Adipocyte (in vitro differentiated cells): ENCODE measurements at regions not wholly inside any gene's neighbourhood (a gene's known extent, or its start where the extent isn't known, plus 50 kb on each side); places are given as distances from the start of the nearest gene placed in this dataset.

Experiments used
- DNase-seq: peaks from one replicate; pipeline ENCODE4 v3.0.0-alpha.2; 2015; ENCODE audit warnings: low read depth
- H3K27me3 ChIP-seq: replicated peaks from 2 replicates; pipeline ENCODE4 v1.7.0; 2013; ENCODE audit warnings: mild to moderate bottlenecking, low read length, moderate library complexity; ENCODE audit not compliant: control insufficient read depth, insufficient read depth
- H3K36me3 ChIP-seq: 2 replicates; pipeline ENCODE4 v1.7.0; 2013; ENCODE audit warnings: low read length, mild to moderate bottlenecking, moderate library complexity; ENCODE audit not compliant: control insufficient read depth, insufficient read depth, severe bottlenecking
- H3K4me1 ChIP-seq: 2 replicates; pipeline ENCODE4 v1.7.0; 2013; ENCODE audit warnings: mild to moderate bottlenecking, low read length, moderate library complexity; ENCODE audit not compliant: control insufficient read depth, insufficient read depth
- H3K4me3 ChIP-seq: 2 replicates; pipeline ENCODE4 v1.7.0; 2013; ENCODE audit warnings: mild to moderate bottlenecking, low read length, moderate library complexity
- H3K9ac ChIP-seq: 2 replicates; pipeline ENCODE4 v1.7.0; 2013; ENCODE audit warnings: mild to moderate bottlenecking, low read length, moderate library complexity
- H3K9me3 ChIP-seq: 2 replicates; pipeline ENCODE4 v1.7.0; 2013; ENCODE audit warnings: mild to moderate bottlenecking, low read length, moderate library complexity; ENCODE audit not compliant: control insufficient read depth

GRCh38 chr4:52231526-52231925 lies 180.4 kb downstream of the SPATA18 start:
- no peak overlapping the region for H3K4me3 ChIP-seq
- H3K36me3 ChIP-seq: no peaks in the 10 kb centered on the region
- H3K9ac ChIP-seq: no peak overlapping the region
- peaks cover 12% of the 10 kb centered on the region for H3K4me1 ChIP-seq
- no peaks in the 10 kb centered on the region for H3K27me3 ChIP-seq
- DNase-seq: no peak
- H3K9me3 ChIP-seq: no peaks in the 10 kb centered on the region

- Histone ChIP-seq H3K9ac (peak overlapping the region; percentile 69), H3K4me3 (peak overlapping the region; percentile 78), H3K27me3 (no peaks in the 10 kb centered on the region), H3K4me1 (peaks cover 12% of the 10 kb centered on the region), H3K36me3 (no peaks in the 10 kb centered on the region), H3K9me3 (no peaks in the 10 kb centered on the region)
- DNase-seq: peak; percentile 77
These were observed 183.7 kb downstream of the SPATA18 start for GRCh38 chr4:52234561-52235440.

GRCh38 chr4:52235552-52236201 lies 184.6 kb downstream of the SPATA18 start:
- H3K4me1 ChIP-seq: peaks cover 12% of the 10 kb centered on the region
- no peaks in the 10 kb centered on the region for H3K27me3 ChIP-seq
- no peak for DNase-seq

GRCh38 chr4:52241916-52242315 lies 190.8 kb downstream of the SPATA18 start:
- no peaks in the 10 kb centered on the region for H3K36me3 ChIP-seq
- DNase-seq: peak; percentile 61
- H3K4me3 ChIP-seq: no peak overlapping the region
- H3K9ac ChIP-seq: no peak overlapping the region
- peaks cover 13% of the 10 kb centered on the region for H3K4me1 ChIP-seq
- no peaks in the 10 kb centered on the region for H3K9me3 ChIP-seq
- no peaks in the 10 kb centered on the region for H3K27me3 ChIP-seq

More at GRCh38 chr4:52235552-52236201, 184.6 kb downstream of the SPATA18 start:
- Histone ChIP-seq H3K4me3 (no peak overlapping the region), H3K9me3 (no peaks in the 10 kb centered on the region), H3K9ac (no peak overlapping the region), H3K36me3 (no peaks in the 10 kb centered on the region)

- DNase-seq: no peak
- no peaks in the 10 kb centered on the region for H3K9me3 ChIP-seq
These were observed 192.3 kb downstream of the SPATA18 start for GRCh38 chr4:52243367-52243766.

GRCh38 chr4:52244103-52244775 lies 193.1 kb downstream of the SPATA18 start:
- no peaks in the 10 kb centered on the region for H3K36me3 ChIP-seq
- H3K4me1 ChIP-seq: peaks cover 31% of the 10 kb centered on the region
- no peak overlapping the region for H3K9ac ChIP-seq
- DNase-seq: no peak
- no peaks in the 10 kb centered on the region for H3K9me3 ChIP-seq
- H3K27me3 ChIP-seq: no peaks in the 10 kb centered on the region
- peak overlapping the region; percentile 54 for H3K4me3 ChIP-seq

More at GRCh38 chr4:52243367-52243766, 192.3 kb downstream of the SPATA18 start:
- H3K9ac ChIP-seq: no peak overlapping the region
- H3K4me1 ChIP-seq: peaks cover 23% of the 10 kb centered on the region
- no peak overlapping the region for H3K4me3 ChIP-seq
- H3K27me3 ChIP-seq: no peaks in the 10 kb centered on the region
- H3K36me3 ChIP-seq: no peaks in the 10 kb centered on the region

- H3K9ac ChIP-seq: no peak overlapping the region
- no peaks in the 10 kb centered on the region for H3K27me3 ChIP-seq
- no peak for DNase-seq
- H3K9me3 ChIP-seq: no peaks in the 10 kb centered on the region
- H3K4me1 ChIP-seq: peaks cover 37% of the 10 kb centered on the region
- H3K36me3 ChIP-seq: no peaks in the 10 kb centered on the region
- H3K4me3 ChIP-seq: peak overlapping the region; percentile 54
These were observed 193.7 kb downstream of the SPATA18 start for GRCh38 chr4:52244848-52245247.

GRCh38 chr4:52246827-52247226 lies 195.7 kb downstream of the SPATA18 start:
- DNase-seq: no peak
- peaks cover 4% of the 10 kb centered on the region for H3K9me3 ChIP-seq
- H3K9ac ChIP-seq: no peak overlapping the region
- no peaks in the 10 kb centered on the region for H3K36me3 ChIP-seq
- no peak overlapping the region for H3K4me3 ChIP-seq
- peaks cover 46% of the 10 kb centered on the region for H3K4me1 ChIP-seq
- H3K27me3 ChIP-seq: no peaks in the 10 kb centered on the region

GRCh38 chr4:52247941-52248340 lies 196.8 kb downstream of the SPATA18 start:
- no peaks in the 10 kb centered on the region for H3K27me3 ChIP-seq
- H3K4me1 ChIP-seq: peaks cover 46% of the 10 kb centered on the region
- H3K4me3 ChIP-seq: no peak overlapping the region
- DNase-seq: no peak
- no peak overlapping the region for H3K9ac ChIP-seq
- peaks cover 15% of the 10 kb centered on the region for H3K9me3 ChIP-seq
- H3K36me3 ChIP-seq: no peaks in the 10 kb centered on the region

GRCh38 chr4:52248820-52249219 lies 197.7 kb downstream of the SPATA18 start:
- Histone ChIP-seq H3K4me1 (peaks cover 45% of the 10 kb centered on the region), H3K9ac (no peak overlapping the region), H3K36me3 (no peaks in the 10 kb centered on the region), H3K27me3 (no peaks in the 10 kb centered on the region), H3K9me3 (peaks cover 18% of the 10 kb centered on the region), H3K4me3 (no peak overlapping the region)
- no peak for DNase-seq

GRCh38 chr4:52249581-52249980 lies 198.5 kb downstream of the SPATA18 start:
- peaks cover 37% of the 10 kb centered on the region for H3K4me1 ChIP-seq
- no peaks in the 10 kb centered on the region for H3K27me3 ChIP-seq
- no peak overlapping the region for H3K4me3 ChIP-seq
- H3K36me3 ChIP-seq: no peaks in the 10 kb centered on the region
- peaks cover 18% of the 10 kb centered on the region for H3K9me3 ChIP-seq
- DNase-seq: no peak
- no peak overlapping the region for H3K9ac ChIP-seq
